Stimulated activated naive CD4-positive, alpha-beta T cell (primary cell): ENCODE measurements at regions not wholly inside any gene's neighbourhood (a gene's known extent, or its start where the extent isn't known, plus 50 kb on each side); places are given as distances from the start of the nearest gene placed in this dataset.
"Not testable (repeated sequence)": the region's sequence is repeated elsewhere in the genome, so short reads cannot be mapped to it uniquely, and the experiment has no call there.

Source experiments
- DNase-seq, 6 experiments: peaks; one replicate each; lab custom pipeline; 2025; lab: John Stamatoyannopoulos, UW

DNA sequence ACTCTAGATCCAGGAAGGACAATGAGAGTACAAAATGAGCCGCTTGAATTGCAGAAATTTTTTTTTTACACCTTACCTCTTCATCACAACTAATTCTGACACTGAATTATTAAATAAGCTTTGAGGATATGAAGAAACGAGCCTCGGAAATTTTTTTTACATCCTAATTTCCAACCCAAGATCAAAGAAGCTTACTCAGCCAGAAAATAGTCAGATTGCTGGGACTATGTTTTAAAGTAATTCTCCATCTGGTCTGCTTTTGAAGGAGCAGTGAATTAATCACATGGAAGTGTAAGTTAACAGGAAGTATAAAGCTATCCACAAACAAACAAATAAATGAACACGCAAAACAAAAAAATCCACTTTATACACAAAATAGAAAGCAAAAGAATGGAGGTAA is 437.0 kb upstream of the KCNMB2 start:
- no peak for DNase-seq

GRCh38 chr3:178099862-178100261 is 436.4 kb upstream of the KCNMB2 start:
- no peak for DNase-seq

GRCh38 chr3:178100908-178101307 is 435.3 kb upstream of the KCNMB2 start:
- DNase-seq, result no peak

- no peak for DNase-seq
Measured at GRCh38 chr3:178103140-178103539, 433.1 kb upstream of the KCNMB2 start.

DNA sequence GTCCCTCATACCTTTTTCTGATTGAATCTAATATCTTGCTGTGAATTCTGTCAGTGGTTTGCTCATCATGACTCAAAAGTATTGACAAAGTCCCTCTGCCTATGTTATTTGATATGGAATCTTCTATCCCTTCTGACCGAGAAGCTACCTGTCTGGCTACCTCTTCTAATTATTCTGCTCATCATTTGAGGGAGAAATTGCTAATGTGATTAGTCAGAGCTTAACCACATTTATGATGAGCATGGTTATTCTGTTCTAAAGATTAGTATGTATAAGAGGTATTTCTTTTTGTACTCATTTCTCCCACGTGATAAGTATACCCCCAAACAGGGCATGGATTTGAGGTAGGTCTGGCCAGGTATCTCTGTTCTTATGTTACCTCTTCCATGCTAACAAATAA is 428.4 kb upstream of the KCNMB2 start:
- DNase-seq, result no peak

DNA sequence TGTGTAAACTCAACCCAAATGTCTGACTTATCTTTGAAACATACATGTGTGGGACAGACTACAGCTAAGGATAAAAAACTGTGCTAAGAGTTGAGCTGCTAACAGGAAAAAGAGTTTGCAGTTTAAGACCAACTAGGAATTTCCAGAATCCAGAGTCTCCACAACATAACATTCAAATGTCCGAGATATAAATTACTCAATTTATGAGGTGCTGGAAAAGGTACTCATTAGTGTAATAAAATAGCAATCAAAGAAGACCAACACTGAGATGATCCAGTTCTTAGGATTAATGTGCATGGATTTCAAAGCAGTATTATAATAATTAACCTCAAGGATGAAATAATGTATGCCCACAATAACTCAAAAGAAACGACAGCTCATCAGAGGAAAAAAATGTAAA is 426.5 kb upstream of the KCNMB2 start:
- no peak for DNase-seq

GRCh38 chr3:178112134-178112533 is 424.1 kb upstream of the KCNMB2 start:
- DNase-seq, result no peak

DNA sequence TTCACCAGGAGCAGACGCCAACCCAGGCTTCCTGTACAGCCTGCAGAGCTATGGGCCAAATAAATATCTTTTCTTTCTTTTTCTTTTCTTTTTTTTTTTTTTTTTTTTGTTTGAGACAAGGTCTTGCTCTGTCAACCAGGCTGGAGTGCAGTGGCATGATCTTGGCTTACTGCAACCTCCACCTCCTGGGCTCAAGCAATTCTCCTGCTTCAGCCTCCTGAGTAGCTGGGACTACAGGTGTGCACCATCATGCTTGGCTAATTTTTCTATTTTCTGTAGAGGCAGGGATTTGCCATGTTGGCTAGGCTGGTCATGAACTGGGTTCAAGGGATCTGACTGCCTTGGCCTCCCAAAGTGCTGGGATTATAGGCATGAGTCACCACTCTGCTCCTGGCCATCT is 423.7 kb upstream of the KCNMB2 start:
- not testable (repeated sequence) for DNase-seq

DNA sequence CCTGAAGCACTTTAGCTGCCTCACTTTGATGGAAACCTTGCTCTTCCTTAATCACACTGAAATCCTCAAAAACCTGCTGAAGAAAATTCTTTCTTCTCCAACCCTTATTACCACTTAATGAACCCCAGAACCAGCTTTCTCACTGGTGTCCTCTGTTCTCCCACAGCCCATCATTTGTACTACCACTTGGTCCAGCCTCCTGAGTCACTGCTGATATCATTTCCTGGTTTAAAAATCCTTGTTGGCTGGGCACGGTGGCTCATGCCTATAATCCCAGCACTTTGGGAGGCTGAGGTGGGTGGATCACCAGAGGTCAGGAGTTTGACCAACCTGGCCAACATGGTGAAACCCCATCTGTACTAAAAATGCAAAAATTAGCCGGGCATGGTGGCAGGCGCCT is 418.6 kb upstream of the KCNMB2 start:
- no peak for DNase-seq

GRCh38 chr3:178119608-178120295 is 416.5 kb upstream of the KCNMB2 start:
- DNase-seq, result not testable (repeated sequence)

DNA sequence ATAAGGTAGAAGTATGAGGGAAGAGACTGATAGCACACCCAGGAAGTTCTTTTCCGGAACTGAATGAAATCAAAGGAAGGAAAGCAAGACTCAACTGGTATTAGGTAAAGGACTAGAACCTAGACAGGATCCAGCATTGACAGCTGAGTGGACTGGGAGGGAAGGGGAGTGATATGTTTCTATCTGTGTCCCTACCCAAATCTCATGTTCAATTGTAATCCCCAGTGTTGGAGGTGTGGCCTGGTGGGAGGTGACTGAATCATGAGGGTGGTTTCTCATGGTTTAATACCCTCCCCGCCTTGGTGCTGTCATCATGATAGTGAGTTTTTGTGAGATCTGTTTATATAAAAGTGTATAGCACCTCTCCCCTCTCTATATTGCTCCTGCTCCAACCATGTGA is 415.9 kb upstream of the KCNMB2 start:
- no peak for DNase-seq

- DNase-seq, result no peak
Measured at GRCh38 chr3:178126686-178127085, 409.6 kb upstream of the KCNMB2 start.

DNA sequence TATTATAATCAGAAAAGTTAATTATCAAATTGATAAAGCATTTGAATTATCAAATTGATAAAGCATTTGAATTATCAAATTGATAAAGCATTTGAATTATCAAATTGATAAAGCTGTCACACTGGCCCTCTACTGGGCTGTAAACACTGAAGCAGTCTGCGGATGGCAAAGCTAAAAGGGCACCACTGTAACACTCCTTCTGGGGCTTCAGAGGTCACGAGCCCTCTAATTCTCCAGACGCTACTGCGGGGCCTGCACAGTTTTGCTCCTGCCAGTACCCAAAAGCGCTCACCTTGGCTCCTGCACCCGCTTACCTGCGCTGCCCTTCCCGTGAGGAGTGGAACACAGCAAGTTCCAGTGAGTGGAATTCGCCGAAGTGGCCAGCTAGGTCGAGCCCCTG is 409.0 kb upstream of the KCNMB2 start:
- no peak for DNase-seq

DNA sequence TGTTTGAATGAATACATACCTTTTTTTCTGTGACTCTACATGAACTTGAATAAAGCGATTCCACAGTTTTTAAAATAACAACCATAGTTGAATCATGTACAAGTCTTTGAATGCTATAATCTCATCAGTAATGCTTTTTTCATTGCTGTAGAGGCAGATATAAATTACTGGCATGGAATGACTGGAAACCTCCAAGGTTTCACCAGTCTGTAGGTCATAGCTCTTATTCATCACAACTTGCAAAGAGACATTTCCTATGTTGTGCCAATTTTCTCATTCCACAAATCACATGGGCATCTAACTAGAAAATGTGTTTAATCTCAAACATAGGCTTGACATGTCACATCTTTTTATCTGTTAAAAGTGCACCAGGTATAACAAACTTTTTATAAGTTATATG is 407.1 kb upstream of the KCNMB2 start:
- DNase-seq, result no peak

- DNase-seq, result no peak
Measured at GRCh38 chr3:178131801-178132200, 404.4 kb upstream of the KCNMB2 start.

DNA sequence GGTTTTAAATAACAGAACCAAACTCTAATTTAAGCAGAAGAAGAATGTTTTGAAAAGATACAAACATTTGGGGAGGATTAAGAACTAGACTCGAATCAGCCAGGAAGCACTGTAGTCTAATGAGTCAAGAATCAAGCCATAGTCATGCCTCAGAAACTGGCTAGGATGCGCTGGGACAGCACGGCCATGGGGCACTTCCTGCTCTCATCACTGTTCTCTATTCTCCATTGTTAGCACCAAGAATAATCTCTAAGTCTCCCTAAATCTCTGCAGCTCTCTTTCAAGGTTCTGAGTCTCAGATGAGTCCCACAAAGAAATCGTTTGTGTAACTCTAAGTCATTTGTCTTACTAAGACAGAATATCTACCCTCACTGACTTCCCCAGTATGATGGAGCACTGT is 399.0 kb upstream of the KCNMB2 start:
- no peak for DNase-seq

DNA sequence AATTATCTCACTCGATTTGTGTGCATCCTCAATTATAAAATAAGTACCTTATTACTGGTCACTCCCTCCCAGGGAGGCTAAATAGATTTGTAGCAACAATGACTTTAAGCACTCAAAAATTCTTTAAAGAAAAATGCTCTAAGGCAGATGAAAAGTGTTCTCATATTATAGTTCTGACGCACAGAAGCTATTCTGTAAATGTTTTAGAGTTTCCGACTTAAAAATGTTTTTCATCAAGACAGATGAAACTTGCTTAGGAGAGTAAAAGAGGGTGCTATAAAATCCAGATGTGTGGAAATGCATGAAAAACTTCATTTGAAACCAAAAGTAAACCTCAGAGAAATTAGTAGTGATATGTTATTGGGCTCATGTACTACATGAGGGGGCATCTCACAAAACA is 398.4 kb upstream of the KCNMB2 start:
- no peak for DNase-seq

- no peak for DNase-seq
Measured at GRCh38 chr3:178139116-178139515, 397.1 kb upstream of the KCNMB2 start.

DNA sequence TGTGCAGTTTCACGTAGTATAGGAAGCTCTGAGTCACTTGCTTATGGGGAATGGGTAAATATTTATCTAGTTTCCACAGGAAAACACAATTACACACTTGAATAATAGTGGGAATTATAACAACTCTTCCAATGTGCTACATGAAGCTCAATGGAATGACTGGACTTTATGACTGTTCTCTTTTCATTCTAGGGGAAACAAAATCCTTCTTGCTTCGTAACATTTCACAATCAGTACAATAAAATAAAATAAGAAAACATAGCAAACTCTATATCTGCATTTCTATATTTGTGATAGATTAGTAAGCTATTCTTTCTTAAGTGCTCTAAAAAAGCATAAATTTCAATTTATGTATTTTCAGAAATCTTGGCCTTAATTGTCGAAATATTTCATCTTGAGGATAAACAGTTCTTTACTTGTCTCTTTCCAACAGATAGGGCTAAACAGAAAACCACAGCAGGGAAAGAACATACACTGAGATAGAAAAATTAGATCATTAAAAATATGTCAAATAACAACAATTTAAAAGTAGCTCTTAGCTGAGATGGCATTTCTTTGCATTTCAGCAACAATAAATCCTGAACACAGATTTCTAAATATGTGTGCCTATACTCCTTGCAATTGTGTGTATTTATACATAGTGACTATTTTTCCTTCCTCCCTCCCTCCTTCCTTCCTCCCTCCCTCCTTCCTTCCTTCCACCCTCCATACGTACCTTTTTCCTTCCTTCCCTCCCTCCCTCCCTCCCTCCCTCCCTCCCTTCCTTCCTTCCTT is 395.5 kb upstream of the KCNMB2 start:
- no peak for DNase-seq

DNA sequence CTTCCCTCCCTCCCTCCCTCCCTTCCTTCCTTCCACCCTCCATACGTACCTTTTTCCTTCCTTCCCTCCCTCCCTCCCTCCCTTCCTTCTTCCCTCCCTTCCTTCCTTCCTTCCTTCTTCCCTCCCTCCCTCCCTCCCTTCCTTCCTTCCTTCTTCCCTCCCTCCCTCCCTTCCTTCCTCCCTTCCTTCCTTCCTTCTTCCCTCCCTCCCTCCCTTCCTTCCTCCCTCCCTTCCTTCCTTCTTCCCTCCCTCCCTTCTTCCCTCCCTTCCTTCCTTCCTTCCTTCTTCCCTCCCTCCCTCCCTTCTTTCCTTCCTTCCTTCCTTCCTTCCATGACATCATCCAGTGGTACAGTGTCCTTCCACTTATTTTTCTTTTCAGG is 394.9 kb upstream of the KCNMB2 start:
- not testable (repeated sequence) for DNase-seq

GRCh38 chr3:178146406-178146831 is 389.8 kb upstream of the KCNMB2 start:
- DNase-seq, result no peak

DNA sequence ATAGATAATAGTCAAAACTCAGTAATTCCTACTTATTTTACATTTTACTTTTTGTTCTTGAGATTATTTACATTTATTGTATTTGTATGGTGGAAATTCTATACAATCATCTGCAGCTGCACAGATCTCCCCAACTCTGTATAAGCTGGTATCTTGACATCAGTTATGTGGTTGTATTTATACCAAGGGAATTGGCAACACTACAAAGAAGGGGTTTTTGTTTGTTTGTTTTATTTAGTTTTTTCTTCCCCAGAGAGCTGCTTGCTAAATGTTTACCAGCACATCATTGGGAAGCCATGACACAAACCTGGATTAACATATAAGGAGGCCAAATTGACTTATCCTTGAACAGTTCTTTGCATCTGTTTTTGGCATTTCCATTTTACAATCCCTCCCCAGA is 389.2 kb upstream of the KCNMB2 start:
- no peak for DNase-seq

DNA sequence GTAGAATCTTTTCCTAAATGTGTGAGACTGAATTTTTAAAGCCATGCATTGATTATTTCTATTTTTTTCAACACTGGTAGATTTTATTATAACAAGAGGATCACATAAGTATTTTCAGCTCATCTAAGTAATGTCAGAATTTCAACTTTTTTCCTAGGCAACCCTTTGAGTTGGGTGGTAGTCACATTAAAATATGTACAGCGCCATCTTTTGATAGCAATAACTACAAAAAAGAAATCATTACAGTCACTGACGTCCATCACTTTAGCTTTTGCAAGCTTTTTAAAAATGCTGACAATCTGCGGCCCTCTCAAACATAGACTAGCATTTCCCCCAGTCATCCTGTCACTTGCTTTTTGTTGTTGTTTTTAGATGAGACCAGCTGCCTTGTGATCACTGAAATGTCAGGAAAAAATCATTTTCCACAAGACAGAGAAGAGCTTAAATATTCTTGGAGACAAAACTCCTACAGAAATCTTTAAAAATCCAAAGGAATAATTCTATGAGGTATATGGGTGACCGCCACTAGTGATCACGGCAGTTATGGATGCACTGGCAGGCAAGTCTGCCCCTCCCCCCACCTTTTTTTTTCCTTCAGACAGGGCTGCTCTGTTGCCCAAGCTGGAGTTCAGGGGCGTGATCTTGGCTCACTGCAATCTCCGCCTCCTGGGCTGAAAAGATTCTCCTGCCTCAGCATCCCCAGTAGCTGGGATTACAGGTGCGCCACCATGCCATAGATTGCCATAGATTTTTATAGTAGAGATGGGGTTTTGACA is 384.0 kb upstream of the KCNMB2 start:
- peak in 1 of 6 experiments; percentile 5 for DNase-seq
